SK-N-SH treated with all-trans-retinoic acid at 6 μM for 48 hours (cell line): ENCODE measurements at regions not wholly inside any gene's neighbourhood (a gene's known extent, or its start where the extent isn't known, plus 50 kb on each side); places are given as distances from the start of the nearest gene placed in this dataset.

Source experiments
- ATAC-seq: fragments of 200-7000 bp; cut with Tn5 transposase; 3 replicates; pipeline ENCODE4 v1.9.1; 2020; ENCODE audit warnings: mild to moderate bottlenecking, moderate library complexity
- ARNTL ChIP-seq: fragments of 450-650 bp; formaldehyde crosslinking; IDR thresholded peaks from 2 replicates; pipeline ENCODE4 v1.5.0; 2020; ENCODE audit warnings: low read depth, mild to moderate bottlenecking, moderate library complexity, borderline replicate concordance
- BACH2 ChIP-seq: fragments of 250-450 bp; sonication (Bioruptor Pico); IDR thresholded peaks from 2 replicates; pipeline ENCODE4 v1.9.0; 2021; ENCODE audit warnings: mild to moderate bottlenecking, borderline replicate concordance
- CREB5 ChIP-seq: fragments of 250-450 bp; sonication (Bioruptor Pico); IDR thresholded peaks from 2 replicates; pipeline ENCODE4 v1.5.1; 2020; ENCODE audit warnings: low read depth, mild to moderate bottlenecking, moderate library complexity
- CSDC2 ChIP-seq: fragments of 250-450 bp; sonication (Bioruptor Pico); IDR thresholded peaks from 2 replicates; pipeline ENCODE4 v1.5.0; 2020; ENCODE audit warnings: mild to moderate bottlenecking, moderate library complexity
- CSRNP3 ChIP-seq: fragments of 250-450 bp; sonication (Bioruptor Pico); IDR thresholded peaks from 2 replicates; pipeline ENCODE4 v1.5.1; 2021; ENCODE audit warnings: mild to moderate bottlenecking, moderate library complexity
- ESRRG ChIP-seq: fragments of 250-450 bp; sonication (Bioruptor Pico); IDR thresholded peaks from 2 replicates; pipeline ENCODE4 v1.6.1; 2021; ENCODE audit warnings: mild to moderate bottlenecking
- GLIS3 ChIP-seq: fragments of 250-450 bp; sonication (Bioruptor Pico); IDR thresholded peaks from 2 replicates; pipeline ENCODE4 v1.5.0; 2020; ENCODE audit warnings: mild to moderate bottlenecking, moderate library complexity
- ISL1 ChIP-seq: fragments of 250-450 bp; sonication (Bioruptor Pico); IDR thresholded peaks from 2 replicates; pipeline ENCODE4 v2.1.2; 2022; ENCODE audit warnings: mild to moderate bottlenecking, moderate library complexity
- OSR1 ChIP-seq: fragments of 250-450 bp; sonication (Bioruptor Pico); IDR thresholded peaks from 2 replicates; pipeline ENCODE4 v1.8.0; 2022; ENCODE audit warnings: moderate library complexity, mild to moderate bottlenecking, inconsistent platforms
- PATZ1 ChIP-seq: fragments of 250-450 bp; sonication (Bioruptor Pico); IDR thresholded peaks from 2 replicates; pipeline ENCODE4 v1.8.0; 2020; ENCODE audit warnings: mild to moderate bottlenecking, moderate library complexity, borderline replicate concordance
- POU6F1 ChIP-seq: fragments of 250-450 bp; sonication (Bioruptor Pico); IDR thresholded peaks from 2 replicates; pipeline ENCODE4 v1.8.0; 2021; ENCODE audit warnings: low read depth, mild to moderate bottlenecking, moderate library complexity, borderline replicate concordance
- PPARA ChIP-seq: fragments of 250-450 bp; sonication (Bioruptor Pico); IDR thresholded peaks from 2 replicates; pipeline ENCODE4 v1.5.0; 2020; ENCODE audit warnings: mild to moderate bottlenecking, borderline replicate concordance
- RARB ChIP-seq: fragments of 250-450 bp; sonication (Bioruptor Pico); IDR thresholded peaks from 2 replicates; pipeline ENCODE4 v1.8.0; 2021; ENCODE audit warnings: mild to moderate bottlenecking, moderate library complexity
- SNAI2 ChIP-seq: fragments of 250-450 bp; sonication (Bioruptor Pico); IDR thresholded peaks from 2 replicates; pipeline ENCODE4 v1.5.0; 2020; ENCODE audit warnings: mild to moderate bottlenecking, moderate library complexity
- TOX ChIP-seq: fragments of 250-450 bp; sonication (Bioruptor Pico); IDR thresholded peaks from 2 replicates; pipeline ENCODE4 v1.8.0; 2021; ENCODE audit warnings: mild to moderate bottlenecking, moderate library complexity, borderline replicate concordance
- TSHZ2 ChIP-seq: fragments of 250-450 bp; sonication (Bioruptor Pico); IDR thresholded peaks from 2 replicates; pipeline ENCODE4 v1.5.0; 2020; ENCODE audit warnings: mild to moderate bottlenecking, moderate library complexity
- ZC3H10 ChIP-seq: fragments of 250-450 bp; sonication (Bioruptor Pico); IDR thresholded peaks from 2 replicates; pipeline ENCODE4 v1.5.1; 2021; ENCODE audit warnings: mild to moderate bottlenecking, moderate library complexity
- ZFP3 ChIP-seq: fragments of 250-450 bp; sonication (Bioruptor Pico); IDR thresholded peaks from 2 replicates; pipeline ENCODE4 v1.5.0; 2020; ENCODE audit warnings: mild to moderate bottlenecking, moderate library complexity
- ZNF565 ChIP-seq: fragments of 450-650 bp; formaldehyde crosslinking; conservative IDR thresholded peaks from 2 replicates; pipeline ENCODE4 v1.5.0; 2020; ENCODE audit warnings: low read depth, mild to moderate bottlenecking, moderate library complexity
- ZNF70 ChIP-seq: fragments of 450-650 bp; formaldehyde crosslinking; IDR thresholded peaks from 2 replicates; pipeline ENCODE4 v1.5.0; 2020; ENCODE audit warnings: mild to moderate bottlenecking, moderate library complexity
- ZNF8 ChIP-seq: fragments of 450-650 bp; formaldehyde crosslinking; IDR thresholded peaks from 2 replicates; pipeline ENCODE4 v1.5.0; 2020; ENCODE audit warnings: mild to moderate bottlenecking, moderate library complexity

GRCh38 chr19:13611596-13611995 lies 105.3 kb upstream of the CACNA1A start:
- ATAC-seq = no peak
- no peak for TF ChIP-seq BACH2 (CRISPR knock-in tag)
- TF ChIP-seq TSHZ2 (CRISPR knock-in tag) = no peak
- TF ChIP-seq POU6F1 (CRISPR knock-in tag) = no peak
- no peak for TF ChIP-seq ZNF70 (CRISPR knock-in tag)
- no peak for TF ChIP-seq CREB5 (CRISPR knock-in tag)
- TF ChIP-seq SNAI2 (CRISPR knock-in tag) = no peak
- TF ChIP-seq RARB = no peak
- no peak for TF ChIP-seq ARNTL (CRISPR knock-in tag)
- no peak for TF ChIP-seq ZC3H10 (CRISPR knock-in tag)
- TF ChIP-seq PATZ1 (CRISPR knock-in tag) = no peak
- no peak for TF ChIP-seq TOX (CRISPR knock-in tag)
- no peak for TF ChIP-seq PPARA
- TF ChIP-seq ESRRG = no peak

GRCh38 chr19:13610039-13610691 lies 103.9 kb upstream of the CACNA1A start:
- TF ChIP-seq ARNTL (CRISPR knock-in tag) (no peak), TOX (CRISPR knock-in tag) (no peak), ZC3H10 (CRISPR knock-in tag) (no peak), CSDC2 (CRISPR knock-in tag) (no peak), GLIS3 (CRISPR knock-in tag) (no peak), ZNF8 (no peak), ZFP3 (CRISPR knock-in tag) (no peak), CSRNP3 (CRISPR knock-in tag) (no peak), OSR1 (CRISPR knock-in tag) (no peak), ESRRG (no peak), ZNF565 (CRISPR knock-in tag) (no peak), BACH2 (CRISPR knock-in tag) (no peak), CREB5 (CRISPR knock-in tag) (no peak), TSHZ2 (CRISPR knock-in tag) (no peak), ISL1 (CRISPR knock-in tag) (no peak), PPARA (no peak)
- ATAC-seq = 0 out of 3 replicates have a peak, but pooled peaks have one; percentile 21
